ENCODE measurements at regions not wholly inside any gene's neighbourhood (a gene's known extent, or its start where the extent isn't known, plus 50 kb on each side); places are given as distances from the start of the nearest gene placed in this dataset.

GRCh38 chr20:23224806-23225205 is 125.8 kb upstream of the NXT1 start:
- no peak for DNase-seq (ENCODE audit: low read depth)
- in situ Hi-C loops (cut with HindIII; ENCODE audit: low pct_unique_long_range_greater_than_20kb, low sequenced_read_pairs) = no loop called here

GRCh38 chr20:23223908-23224580 is 126.5 kb upstream of the NXT1 start:
- DNase-seq (ENCODE audit: low read depth) = no peak
- in situ Hi-C loops (cut with HindIII; ENCODE audit: low pct_unique_long_range_greater_than_20kb, low sequenced_read_pairs) = no loop called here

- DNase-seq (ENCODE audit: low read depth) = no peak
- in situ Hi-C loops (cut with HindIII; ENCODE audit: low pct_unique_long_range_greater_than_20kb, low sequenced_read_pairs) = no loop called here
These were observed 127.9 kb upstream of the NXT1 start for GRCh38 chr20:23222531-23223200.

- DNase-seq (ENCODE audit: low read depth) = no peak
- in situ Hi-C loops (cut with HindIII; ENCODE audit: low pct_unique_long_range_greater_than_20kb, low sequenced_read_pairs) = no loop called here
These were observed 130.9 kb upstream of the CD93 start for GRCh38 chr20:23217023-23217422.

GRCh38 chr20:23215344-23215995 is 129.3 kb upstream of the CD93 start:
- in situ Hi-C loops (cut with HindIII; ENCODE audit: low pct_unique_long_range_greater_than_20kb, low sequenced_read_pairs) = no loop called here
- no peak for DNase-seq (ENCODE audit: low read depth)

GRCh38 chr20:23214903-23215302 is 128.8 kb upstream of the CD93 start:
- DNase-seq (ENCODE audit: low read depth) = no peak
- in situ Hi-C loops (cut with HindIII; ENCODE audit: low pct_unique_long_range_greater_than_20kb, low sequenced_read_pairs) = no loop called here

- in situ Hi-C loops (cut with HindIII; ENCODE audit: low pct_unique_long_range_greater_than_20kb, low sequenced_read_pairs) = no loop called here
- DNase-seq (ENCODE audit: low read depth) = no peak
These were observed 126.4 kb upstream of the CD93 start for GRCh38 chr20:23212464-23212995.

- DNase-seq (ENCODE audit: low read depth) = no peak
- in situ Hi-C loops (cut with HindIII; ENCODE audit: low pct_unique_long_range_greater_than_20kb, low sequenced_read_pairs) = no loop called here
These were observed 125.9 kb upstream of the CD93 start for GRCh38 chr20:23212011-23212410.

- no peak for DNase-seq (ENCODE audit: low read depth)
- in situ Hi-C loops (cut with HindIII; ENCODE audit: low pct_unique_long_range_greater_than_20kb, low sequenced_read_pairs) = no loop called here
These were observed 125.0 kb upstream of the CD93 start for GRCh38 chr20:23211164-23211563.

- in situ Hi-C loops (cut with HindIII; ENCODE audit: low pct_unique_long_range_greater_than_20kb, low sequenced_read_pairs) = no loop called here
- DNase-seq (ENCODE audit: low read depth) = no peak
These were observed 121.9 kb upstream of the CD93 start for GRCh38 chr20:23207826-23208540.

- no peak for DNase-seq (ENCODE audit: low read depth)
- in situ Hi-C loops (cut with HindIII; ENCODE audit: low pct_unique_long_range_greater_than_20kb, low sequenced_read_pairs) = no loop called here
These were observed 120.9 kb upstream of the CD93 start for GRCh38 chr20:23206995-23207394.

GRCh38 chr20:23206061-23206460 is 119.9 kb upstream of the CD93 start:
- in situ Hi-C loops (cut with HindIII; ENCODE audit: low pct_unique_long_range_greater_than_20kb, low sequenced_read_pairs) = no loop called here
- DNase-seq (ENCODE audit: low read depth) = no peak

GRCh38 chr20:23205611-23206041 is 119.5 kb upstream of the CD93 start:
- peak; percentile 68 for DNase-seq (ENCODE audit: low read depth)
- in situ Hi-C loops (cut with HindIII; ENCODE audit: low pct_unique_long_range_greater_than_20kb, low sequenced_read_pairs) = no loop called here

- in situ Hi-C loops (cut with HindIII; ENCODE audit: low pct_unique_long_range_greater_than_20kb, low sequenced_read_pairs) = no loop called here
These were observed 119.1 kb upstream of the CD93 start for GRCh38 chr20:23205211-23205610.

GRCh38 chr20:23203951-23204730 is 118.0 kb upstream of the CD93 start:
- in situ Hi-C loops (cut with HindIII; ENCODE audit: low pct_unique_long_range_greater_than_20kb, low sequenced_read_pairs) = no loop called here
- peak; percentile 41 for DNase-seq (ENCODE audit: low read depth)

More at GRCh38 chr20:23205211-23205610, 119.1 kb upstream of the CD93 start:
- no peak for DNase-seq (ENCODE audit: low read depth)

GRCh38 chr20:23203310-23203709 is 117.2 kb upstream of the CD93 start:
- in situ Hi-C loops (cut with HindIII; ENCODE audit: low pct_unique_long_range_greater_than_20kb, low sequenced_read_pairs) = no loop called here
- no peak for DNase-seq (ENCODE audit: low read depth)

GRCh38 chr20:23201658-23202057 is 115.5 kb upstream of the CD93 start:
- in situ Hi-C loops (cut with HindIII; ENCODE audit: low pct_unique_long_range_greater_than_20kb, low sequenced_read_pairs) = no loop called here
- DNase-seq (ENCODE audit: low read depth) = no peak

GRCh38 chr20:23200914-23201313 is 114.8 kb upstream of the CD93 start:
- in situ Hi-C loops (cut with HindIII; ENCODE audit: low pct_unique_long_range_greater_than_20kb, low sequenced_read_pairs) = no loop called here
- DNase-seq (ENCODE audit: low read depth) = peak; percentile 46
